ENCODE measurements at regions not wholly inside any gene's neighbourhood (a gene's known extent, or its start where the extent isn't known, plus 50 kb on each side); places are given as distances from the start of the nearest gene placed in this dataset.

DNA sequence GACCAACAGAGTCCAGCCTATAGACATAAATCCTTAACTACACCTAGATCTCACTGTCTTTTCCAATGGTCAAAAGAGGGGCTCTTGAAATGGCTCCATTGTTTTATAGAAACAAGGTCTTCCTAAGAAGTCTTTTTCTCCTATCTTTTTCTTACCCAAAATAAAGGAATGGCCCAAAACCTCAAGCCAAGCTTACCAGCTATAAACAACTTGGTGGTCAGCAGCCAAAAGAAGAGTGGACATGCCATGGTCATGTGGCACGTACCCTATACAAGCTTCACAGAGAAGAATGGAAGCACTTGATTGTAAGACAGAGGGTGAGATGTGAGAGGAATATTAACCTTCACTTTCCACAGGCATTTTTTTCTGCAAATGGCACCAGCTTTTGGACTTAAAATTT, 82.1 kb upstream of the GNAO1 start:
- H3K9me3 Mint-ChIP-seq = no peaks in the 10 kb centered on the region

GRCh38 chr16:56108724-56109123, 82.6 kb upstream of the GNAO1 start:
- POLR2A ChIA-PET = no interaction called here

More for the DNA sequence above, 82.1 kb upstream of the GNAO1 start:
- Mint-ChIP-seq H3K4me1 (no peaks in the 10 kb centered on the region), H3K27me3 (peaks cover 19% of the 10 kb centered on the region), H3K36me3 (no peaks in the 10 kb centered on the region), H3K27ac (no peak overlapping the region), H3K4me3 (no peak overlapping the region)
- DNase-seq = no peak
- ATAC-seq (ENCODE audit: low read depth) = no peak
- POLR2A ChIA-PET = no interaction called here

DNA sequence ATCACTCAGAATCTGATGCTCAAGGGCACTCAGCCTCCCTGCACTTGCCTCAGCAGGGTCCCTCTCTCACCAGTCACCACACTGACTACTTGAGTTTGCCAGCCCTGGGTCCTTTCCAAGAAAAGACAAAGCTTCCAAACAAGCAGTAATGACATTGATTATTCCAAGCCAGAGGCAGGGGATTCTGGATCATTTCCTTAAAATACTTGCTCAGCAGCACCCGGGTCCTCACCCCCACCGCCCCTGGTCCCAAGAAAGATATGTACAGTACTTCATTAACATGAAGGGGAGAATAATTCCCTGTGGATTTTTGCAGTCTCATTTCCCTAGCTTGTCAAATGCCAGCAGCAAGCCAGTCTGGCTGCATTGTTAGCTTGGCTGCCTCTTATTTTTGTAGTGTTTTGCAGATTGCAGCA, 83.2 kb upstream of the GNAO1 start:
- no peak for ATAC-seq (ENCODE audit: low read depth)
- H3K36me3 Mint-ChIP-seq = no peaks in the 10 kb centered on the region
- H3K4me3 Mint-ChIP-seq = no peak overlapping the region
- POLR2A ChIA-PET = no interaction called here
- peaks cover 16% of the 10 kb centered on the region for H3K27me3 Mint-ChIP-seq
- H3K4me1 Mint-ChIP-seq = no peaks in the 10 kb centered on the region
- H3K27ac Mint-ChIP-seq = no peak overlapping the region
- no peaks in the 10 kb centered on the region for H3K9me3 Mint-ChIP-seq
- no peak for DNase-seq

More at GRCh38 chr16:56108724-56109123, 82.6 kb upstream of the GNAO1 start:
- ATAC-seq (ENCODE audit: low read depth) (no peak), DNase-seq (no peak)
- H3K27ac Mint-ChIP-seq = no peak overlapping the region
- no peaks in the 10 kb centered on the region for H3K4me1 Mint-ChIP-seq
- peaks cover 19% of the 10 kb centered on the region for H3K27me3 Mint-ChIP-seq
- no peak overlapping the region for H3K4me3 Mint-ChIP-seq
- no peaks in the 10 kb centered on the region for H3K9me3 Mint-ChIP-seq
- no peaks in the 10 kb centered on the region for H3K36me3 Mint-ChIP-seq

DNA sequence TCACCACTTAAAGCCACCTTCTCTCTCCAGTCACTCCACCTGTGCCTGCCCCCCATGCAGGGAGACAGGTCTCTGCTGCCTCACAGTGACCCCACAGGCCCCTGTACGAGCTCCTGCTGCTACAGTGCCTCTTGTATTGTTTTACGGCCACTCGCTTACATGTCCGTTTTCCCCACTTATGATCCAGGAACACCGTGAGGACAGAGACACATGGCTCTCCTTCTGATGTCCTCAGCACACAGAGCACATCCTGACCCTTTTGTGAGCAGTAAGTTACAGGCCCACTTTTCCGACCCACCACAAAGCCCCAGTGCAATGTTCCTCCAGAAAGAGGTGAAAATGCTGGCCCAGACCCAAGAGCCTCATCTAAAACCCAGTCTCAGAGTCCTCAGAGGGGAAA, 84.8 kb upstream of the GNAO1 start:
- POLR2A ChIA-PET = no interaction called here
- H3K4me1 Mint-ChIP-seq = no peaks in the 10 kb centered on the region

DNA sequence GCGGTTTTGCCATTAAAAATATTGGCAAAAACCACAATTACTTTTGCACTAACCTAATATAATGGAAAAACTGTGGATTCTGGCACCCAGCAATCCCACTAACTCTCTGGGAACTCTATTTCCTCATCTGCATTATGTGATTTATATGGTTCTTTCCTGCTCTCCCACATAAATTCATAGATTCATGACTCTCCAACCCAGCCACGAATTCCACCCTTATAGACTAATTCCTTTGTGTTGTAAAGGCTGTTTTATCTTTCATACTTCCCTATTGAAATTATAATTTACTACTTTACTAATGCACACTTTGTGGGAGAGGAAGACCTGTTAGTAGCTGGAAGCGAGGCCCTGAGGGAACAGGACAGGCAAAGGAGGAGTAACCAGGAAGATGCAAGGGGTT, 88.4 kb upstream of the GNAO1 start:
- ATAC-seq (ENCODE audit: low read depth) (no peak), DNase-seq (no peak)
- POLR2A ChIA-PET = no interaction called here
- no peaks in the 10 kb centered on the region for H3K4me1 Mint-ChIP-seq
- no peaks in the 10 kb centered on the region for H3K36me3 Mint-ChIP-seq
- no peak overlapping the region for H3K4me3 Mint-ChIP-seq
- H3K9me3 Mint-ChIP-seq = no peaks in the 10 kb centered on the region
- H3K27ac Mint-ChIP-seq = no peak overlapping the region
- peaks cover 13% of the 10 kb centered on the region for H3K27me3 Mint-ChIP-seq

More for the DNA sequence above, 84.8 kb upstream of the GNAO1 start:
- no peaks in the 10 kb centered on the region for H3K9me3 Mint-ChIP-seq
- H3K36me3 Mint-ChIP-seq = no peaks in the 10 kb centered on the region
- no peak for DNase-seq
- ATAC-seq (ENCODE audit: low read depth) = no peak
- H3K27ac Mint-ChIP-seq = no peak overlapping the region
- no peak overlapping the region for H3K4me3 Mint-ChIP-seq
- H3K27me3 Mint-ChIP-seq = peaks cover 9% of the 10 kb centered on the region

GRCh38 chr16:56102183-56102686, 89.1 kb upstream of the GNAO1 start:
- DNase-seq (no peak), ATAC-seq (ENCODE audit: low read depth) (no peak)
- Mint-ChIP-seq H3K27me3 (peaks cover 18% of the 10 kb centered on the region), H3K36me3 (no peaks in the 10 kb centered on the region), H3K9me3 (no peaks in the 10 kb centered on the region), H3K4me1 (no peaks in the 10 kb centered on the region), H3K27ac (no peak overlapping the region), H3K4me3 (no peak overlapping the region)
- POLR2A ChIA-PET = no interaction called here

GRCh38 chr16:56101480-56101879, 89.8 kb upstream of the GNAO1 start:
- H3K36me3 Mint-ChIP-seq = no peaks in the 10 kb centered on the region
- peaks cover 18% of the 10 kb centered on the region for H3K27me3 Mint-ChIP-seq
- POLR2A ChIA-PET = no interaction called here
- H3K4me1 Mint-ChIP-seq = no peaks in the 10 kb centered on the region
- H3K9me3 Mint-ChIP-seq = no peaks in the 10 kb centered on the region
- DNase-seq = no peak
- no peak overlapping the region for H3K27ac Mint-ChIP-seq
- H3K4me3 Mint-ChIP-seq = no peak overlapping the region
- no peak for ATAC-seq (ENCODE audit: low read depth)

- H3K36me3 Mint-ChIP-seq = no peaks in the 10 kb centered on the region
- H3K9me3 Mint-ChIP-seq = no peaks in the 10 kb centered on the region
- H3K27ac Mint-ChIP-seq = no peak overlapping the region
- DNase-seq (no peak), ATAC-seq (ENCODE audit: low read depth) (no peak)
- peaks cover 16% of the 10 kb centered on the region for H3K27me3 Mint-ChIP-seq
- POLR2A ChIA-PET = no interaction called here
- H3K4me3 Mint-ChIP-seq = no peak overlapping the region
- no peaks in the 10 kb centered on the region for H3K4me1 Mint-ChIP-seq
Measured at GRCh38 chr16:56097306-56097705, 94.0 kb upstream of the GNAO1 start.

DNA sequence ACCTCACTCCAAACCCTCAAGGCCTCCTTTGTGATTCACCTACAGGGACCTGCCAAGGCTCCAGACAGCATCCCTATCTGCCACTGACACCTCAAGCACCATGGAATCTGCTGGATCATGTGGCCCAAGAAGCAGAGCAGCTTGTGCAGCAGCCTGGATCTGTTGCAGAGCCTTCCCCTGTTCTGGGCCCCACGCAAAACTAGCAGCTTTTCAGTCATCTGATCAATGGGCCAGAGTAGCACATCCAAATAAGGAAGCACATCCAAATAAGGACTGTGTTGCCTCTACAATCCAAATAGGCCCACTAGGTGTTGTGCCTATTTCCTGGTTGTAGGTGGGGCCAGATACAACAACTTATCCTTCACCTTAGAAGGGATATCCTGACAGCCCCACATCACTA, 97.1 kb upstream of the GNAO1 start:
- H3K4me3 Mint-ChIP-seq = no peak overlapping the region
- POLR2A ChIA-PET = no interaction called here
- H3K4me1 Mint-ChIP-seq = no peaks in the 10 kb centered on the region
- ATAC-seq (ENCODE audit: low read depth) = no peak
- H3K36me3 Mint-ChIP-seq = no peaks in the 10 kb centered on the region
- peaks cover 18% of the 10 kb centered on the region for H3K27me3 Mint-ChIP-seq
- no peak overlapping the region for H3K27ac Mint-ChIP-seq
- no peaks in the 10 kb centered on the region for H3K9me3 Mint-ChIP-seq
- no peak for DNase-seq

GRCh38 chr16:56093055-56093454, 98.2 kb upstream of the GNAO1 start:
- H3K36me3 Mint-ChIP-seq = no peaks in the 10 kb centered on the region
- H3K4me1 Mint-ChIP-seq = no peaks in the 10 kb centered on the region
- no peak for ATAC-seq (ENCODE audit: low read depth)
- H3K9me3 Mint-ChIP-seq = no peaks in the 10 kb centered on the region
- no peak for DNase-seq
- no peak overlapping the region for H3K4me3 Mint-ChIP-seq
- POLR2A ChIA-PET = no interaction called here
- peaks cover 17% of the 10 kb centered on the region for H3K27me3 Mint-ChIP-seq
- no peak overlapping the region for H3K27ac Mint-ChIP-seq

DNA sequence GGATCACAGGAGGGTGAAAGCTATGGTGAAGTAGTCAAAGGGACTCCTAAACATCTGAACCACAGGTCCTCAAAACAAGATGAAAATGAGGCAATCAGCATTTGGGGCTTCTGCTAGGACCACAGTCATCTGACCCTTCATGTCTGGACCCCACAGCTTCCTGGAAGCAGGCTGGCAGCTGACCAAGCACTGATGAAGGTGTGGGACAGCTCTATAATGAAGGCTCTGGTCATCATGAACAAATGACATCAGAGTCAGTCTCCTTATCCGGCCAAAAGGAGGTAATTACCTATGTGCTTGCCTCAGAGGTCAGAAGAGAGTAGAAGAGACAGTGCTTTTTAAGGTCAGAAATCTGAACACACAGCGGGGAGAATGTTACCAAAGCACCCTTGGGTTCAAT, 101.2 kb upstream of the GNAO1 start:
- H3K9me3 Mint-ChIP-seq = no peaks in the 10 kb centered on the region
- DNase-seq = no peak
- H3K27ac Mint-ChIP-seq = no peak overlapping the region
- H3K36me3 Mint-ChIP-seq = no peaks in the 10 kb centered on the region
- no peaks in the 10 kb centered on the region for H3K4me1 Mint-ChIP-seq
- POLR2A ChIA-PET = no interaction called here
- peaks cover 9% of the 10 kb centered on the region for H3K27me3 Mint-ChIP-seq
- ATAC-seq (ENCODE audit: low read depth) = no peak
- H3K4me3 Mint-ChIP-seq = no peak overlapping the region

DNA sequence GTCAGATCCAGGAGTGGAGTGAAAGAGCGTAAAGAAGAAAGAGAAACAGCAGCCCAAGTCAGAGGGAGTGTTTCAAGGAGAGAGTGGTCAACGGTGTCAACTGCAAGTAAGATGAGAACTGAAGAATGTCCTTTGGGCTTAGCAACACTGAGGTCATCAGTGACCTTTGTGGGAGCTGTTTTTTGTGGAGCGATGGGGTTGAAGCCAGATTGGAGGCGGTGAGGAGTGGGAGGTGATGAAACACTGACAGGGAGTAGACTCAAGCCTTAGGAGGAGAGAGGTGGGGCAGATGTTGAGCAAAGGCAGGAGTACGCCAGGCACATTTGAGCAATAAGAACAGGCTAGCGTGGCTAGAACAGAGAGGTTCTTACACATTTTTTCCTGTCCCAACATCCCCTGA, 103.7 kb upstream of the GNAO1 start:
- ATAC-seq (ENCODE audit: low read depth) = no peak
- no peak overlapping the region for H3K4me3 Mint-ChIP-seq
- peaks cover 2% of the 10 kb centered on the region for H3K9me3 Mint-ChIP-seq
- H3K36me3 Mint-ChIP-seq = no peaks in the 10 kb centered on the region
- no peak for DNase-seq
- no peaks in the 10 kb centered on the region for H3K4me1 Mint-ChIP-seq
- H3K27ac Mint-ChIP-seq = no peak overlapping the region
- peaks cover 11% of the 10 kb centered on the region for H3K27me3 Mint-ChIP-seq
- POLR2A ChIA-PET = no interaction called here

DNA sequence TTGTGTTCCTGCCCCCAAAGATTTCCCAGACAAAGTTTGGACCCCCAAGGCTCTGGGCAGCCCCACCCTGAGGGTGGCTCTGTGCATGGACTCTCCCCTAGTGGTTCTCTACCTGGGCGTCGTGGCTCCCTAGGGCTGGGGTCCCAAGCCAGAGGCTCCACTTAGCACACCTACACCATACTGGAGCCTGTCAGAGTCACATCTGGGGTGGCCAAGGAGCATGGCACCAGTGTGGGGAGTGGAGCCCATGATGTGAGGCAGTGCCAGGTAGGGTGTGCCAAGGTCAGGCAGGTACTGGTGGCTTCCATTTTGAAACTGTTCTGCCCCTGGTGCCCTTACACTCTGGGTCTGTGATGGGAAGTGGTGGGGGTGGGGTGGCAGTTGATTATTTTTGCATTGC, 109.9 kb upstream of the GNAO1 start:
- ATAC-seq (ENCODE audit: low read depth) (no peak), DNase-seq (no peak)
- no peak overlapping the region for H3K4me3 Mint-ChIP-seq
- no peaks in the 10 kb centered on the region for H3K4me1 Mint-ChIP-seq
- POLR2A ChIA-PET = no interaction called here
- H3K36me3 Mint-ChIP-seq = no peaks in the 10 kb centered on the region
- no peak overlapping the region for H3K27ac Mint-ChIP-seq
- peaks cover 5% of the 10 kb centered on the region for H3K27me3 Mint-ChIP-seq
- peaks cover 2% of the 10 kb centered on the region for H3K9me3 Mint-ChIP-seq

GRCh38 chr16:56075732-56076388, 115.4 kb upstream of the GNAO1 start:
- ATAC-seq (ENCODE audit: low read depth) = no peak
- Mint-ChIP-seq H3K4me1 (no peaks in the 10 kb centered on the region), H3K27me3 (peaks cover 23% of the 10 kb centered on the region), H3K27ac (no peak overlapping the region), H3K4me3 (no peak overlapping the region), H3K9me3 (no peaks in the 10 kb centered on the region), H3K36me3 (no peaks in the 10 kb centered on the region)
- DNase-seq = no peak
- POLR2A ChIA-PET = no interaction called here

- DNase-seq = no peak
- ATAC-seq (ENCODE audit: low read depth) = no peak
- H3K27ac Mint-ChIP-seq = no peak overlapping the region
- peaks cover under 1% of the 10 kb centered on the region for H3K4me1 Mint-ChIP-seq
- peaks cover 27% of the 10 kb centered on the region for H3K27me3 Mint-ChIP-seq
- no peak overlapping the region for H3K4me3 Mint-ChIP-seq
- POLR2A ChIA-PET = no interaction called here
- H3K36me3 Mint-ChIP-seq = no peaks in the 10 kb centered on the region
- no peaks in the 10 kb centered on the region for H3K9me3 Mint-ChIP-seq
Measured at GRCh38 chr16:56073508-56073907, 117.8 kb upstream of the GNAO1 start.
